Sigmoid colon (tissue), 4 donors: ENCODE measurements at regions not wholly inside any gene's neighbourhood (a gene's known extent, or its start where the extent isn't known, plus 50 kb on each side); places are given as distances from the start of the nearest gene placed in this dataset.

ENCODE experiments used
- POLR2A ChIP-seq, 2 donors: fragments of 450-650 bp; IDR thresholded peaks; one replicate each; pipeline ENCODE4 v1.6.1; 2016; ENCODE audit warnings: antibody characterized with exemption in 2 of 2, mild to moderate bottlenecking in 2 of 2, moderate library complexity in 2 of 2
- POLR2AphosphoS5 ChIP-seq, 4 donors: sonication (generic); formaldehyde crosslinking; IDR thresholded peaks; one replicate each; pipeline ENCODE4 v1.6.1; 2017; ENCODE audit warnings: antibody characterized with exemption in 4 of 4
- TF ChIP-seq, protein P1 (sequence below), 4 experiments: fragments of 450-650 bp in 3 of 4; fragments of 200-600 bp in 1 of 4; IDR thresholded peaks; one replicate each; pipeline ENCODE4 v1.5.1; 2016 to 2019; ENCODE audit warnings: antibody characterized with exemption in 4 of 4, mild to moderate bottlenecking in 3 of 4, moderate library complexity in 2 of 4

DNA sequence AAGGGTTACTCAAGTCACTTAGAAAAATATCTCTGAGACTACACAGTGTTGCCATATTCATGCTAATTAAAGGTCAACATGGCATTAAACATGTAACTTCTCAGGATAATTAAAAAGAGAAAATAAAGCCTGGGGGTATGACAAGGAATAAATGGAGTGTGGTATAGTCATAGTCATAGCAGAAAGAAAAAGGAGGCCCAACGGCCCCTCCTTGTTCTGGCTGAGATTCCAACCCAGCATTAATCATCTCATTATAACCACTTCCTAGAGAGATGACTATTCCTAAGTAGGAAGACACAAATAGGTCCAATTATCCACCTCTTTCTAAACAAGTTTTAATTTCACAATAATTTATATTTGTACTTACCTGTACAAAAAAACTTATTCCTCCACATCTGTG lies 778.4 kb upstream of the AADAT start:
- TF ChIP-seq POLR2A (IDR thresholded peaks at IDR 0.05) (no peak), POLR2AphosphoS5 (IDR thresholded peaks at IDR 0.05) (no peak)
- TF ChIP-seq, protein P1, sequence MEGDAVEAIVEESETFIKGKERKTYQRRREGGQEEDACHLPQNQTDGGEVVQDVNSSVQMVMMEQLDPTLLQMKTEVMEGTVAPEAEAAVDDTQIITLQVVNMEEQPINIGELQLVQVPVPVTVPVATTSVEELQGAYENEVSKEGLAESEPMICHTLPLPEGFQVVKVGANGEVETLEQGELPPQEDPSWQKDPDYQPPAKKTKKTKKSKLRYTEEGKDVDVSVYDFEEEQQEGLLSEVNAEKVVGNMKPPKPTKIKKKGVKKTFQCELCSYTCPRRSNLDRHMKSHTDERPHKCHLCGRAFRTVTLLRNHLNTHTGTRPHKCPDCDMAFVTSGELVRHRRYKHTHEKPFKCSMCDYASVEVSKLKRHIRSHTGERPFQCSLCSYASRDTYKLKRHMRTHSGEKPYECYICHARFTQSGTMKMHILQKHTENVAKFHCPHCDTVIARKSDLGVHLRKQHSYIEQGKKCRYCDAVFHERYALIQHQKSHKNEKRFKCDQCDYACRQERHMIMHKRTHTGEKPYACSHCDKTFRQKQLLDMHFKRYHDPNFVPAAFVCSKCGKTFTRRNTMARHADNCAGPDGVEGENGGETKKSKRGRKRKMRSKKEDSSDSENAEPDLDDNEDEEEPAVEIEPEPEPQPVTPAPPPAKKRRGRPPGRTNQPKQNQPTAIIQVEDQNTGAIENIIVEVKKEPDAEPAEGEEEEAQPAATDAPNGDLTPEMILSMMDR (IDR thresholded peaks at IDR 0.05): no peak
